Lower leg skin (tissue), 4 donors: ENCODE measurements at regions not wholly inside any gene's neighbourhood (a gene's known extent, or its start where the extent isn't known, plus 50 kb on each side); places are given as distances from the start of the nearest gene placed in this dataset.

Experiments used
- DNase-seq, 2 donors: peaks; one replicate each; pipeline ENCODE4 v3.0.0-alpha.2; 2019; ENCODE audit warnings: low spot score in 2 of 2
- H3K4me3 ChIP-seq: fragments of 200-600 bp; sonication (generic); 2 replicates; pipeline ENCODE4 v1.5.1; 2017; ENCODE audit warnings: mild to moderate bottlenecking, low read depth; ENCODE audit not compliant: poor library complexity, severe bottlenecking
- POLR2A ChIP-seq, 2 donors: fragments of 450-650 bp; IDR thresholded peaks; one replicate each; pipeline ENCODE4 v1.6.1; 2016 to 2017; ENCODE audit warnings: antibody characterized with exemption in 2 of 2, mild to moderate bottlenecking in 1 of 2, moderate library complexity in 1 of 2
- WGBS, 2 donors: methylation state at CpG; one replicate each; pipeline ENCODE4 v1.1.5; 2018; 5-methylcytosine and 5-hydroxymethylcytosine counted together
- intact Hi-C: fragments of 100-400 bp; cut with DNase I; formaldehyde crosslinking; loops from one replicate; pipeline ENCODE4 v1.15.0; 2023; ENCODE audit warnings: low total_unique reads
- TF ChIP-seq, protein P1 (sequence below), 3 donors: fragments of 450-650 bp; IDR thresholded peaks; one replicate each; pipeline ENCODE4 v1.5.1; 2016; ENCODE audit warnings: antibody characterized with exemption in 3 of 3, mild to moderate bottlenecking in 3 of 3, moderate library complexity in 2 of 3

DNA sequence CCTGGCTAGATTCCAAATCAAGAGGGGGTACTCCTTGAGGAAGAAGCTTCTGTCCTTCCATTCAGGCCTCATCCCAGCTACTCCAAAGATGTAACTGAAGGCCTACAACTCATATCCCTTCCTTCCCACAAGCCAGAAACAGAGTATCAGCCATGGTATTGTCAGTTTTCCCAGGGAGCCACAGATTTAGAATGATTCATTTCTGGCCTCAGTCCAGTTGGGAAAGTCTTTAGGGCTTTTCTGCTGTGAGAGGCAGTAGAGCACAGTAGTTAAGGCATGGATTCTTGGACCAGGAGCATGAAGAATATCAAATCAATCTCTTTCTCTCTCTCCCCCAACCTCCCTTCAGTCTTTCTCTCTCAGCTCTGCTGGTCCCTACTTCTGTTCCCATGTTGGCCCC, 505.0 kb downstream of the BCOR start:
- TF ChIP-seq, protein P1, sequence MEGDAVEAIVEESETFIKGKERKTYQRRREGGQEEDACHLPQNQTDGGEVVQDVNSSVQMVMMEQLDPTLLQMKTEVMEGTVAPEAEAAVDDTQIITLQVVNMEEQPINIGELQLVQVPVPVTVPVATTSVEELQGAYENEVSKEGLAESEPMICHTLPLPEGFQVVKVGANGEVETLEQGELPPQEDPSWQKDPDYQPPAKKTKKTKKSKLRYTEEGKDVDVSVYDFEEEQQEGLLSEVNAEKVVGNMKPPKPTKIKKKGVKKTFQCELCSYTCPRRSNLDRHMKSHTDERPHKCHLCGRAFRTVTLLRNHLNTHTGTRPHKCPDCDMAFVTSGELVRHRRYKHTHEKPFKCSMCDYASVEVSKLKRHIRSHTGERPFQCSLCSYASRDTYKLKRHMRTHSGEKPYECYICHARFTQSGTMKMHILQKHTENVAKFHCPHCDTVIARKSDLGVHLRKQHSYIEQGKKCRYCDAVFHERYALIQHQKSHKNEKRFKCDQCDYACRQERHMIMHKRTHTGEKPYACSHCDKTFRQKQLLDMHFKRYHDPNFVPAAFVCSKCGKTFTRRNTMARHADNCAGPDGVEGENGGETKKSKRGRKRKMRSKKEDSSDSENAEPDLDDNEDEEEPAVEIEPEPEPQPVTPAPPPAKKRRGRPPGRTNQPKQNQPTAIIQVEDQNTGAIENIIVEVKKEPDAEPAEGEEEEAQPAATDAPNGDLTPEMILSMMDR (IDR thresholded peaks at IDR 0.05) = no peak
- no peak for TF ChIP-seq POLR2A (IDR thresholded peaks at IDR 0.05)
- intact Hi-C loops = no loop called here
- no peak overlapping the region for H3K4me3 ChIP-seq
- DNase-seq = no peak

DNA sequence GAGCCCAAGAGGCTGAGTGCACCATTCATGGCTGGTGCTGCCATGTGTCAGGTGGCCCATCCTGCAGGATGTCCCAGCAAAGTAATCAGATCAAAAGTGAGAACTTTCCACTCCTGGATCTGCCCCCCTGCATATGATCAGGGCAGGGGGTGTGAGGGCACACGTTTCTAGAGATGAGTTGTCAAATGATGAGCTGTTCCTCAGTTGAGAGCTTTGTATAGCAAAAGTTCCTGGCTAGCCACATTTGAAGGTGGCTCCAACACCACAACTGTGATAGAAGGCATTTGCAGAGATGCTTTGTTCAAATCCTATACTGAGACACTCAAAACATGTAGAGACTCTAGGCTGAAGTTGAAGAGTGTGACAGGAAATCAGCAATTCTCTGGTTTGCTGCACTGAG, 501.8 kb downstream of the BCOR start:
- DNase-seq = peak in 1 of 2 donors; percentile 8
- intact Hi-C loops = no loop called here
- WGBS, 2 donors = 33 to 75% methylated on average over 1 of the region's 1 CpG
- no peak for TF ChIP-seq POLR2A (IDR thresholded peaks at IDR 0.05)
- TF ChIP-seq, protein P1 (IDR thresholded peaks at IDR 0.05) = no peak
- no peak overlapping the region for H3K4me3 ChIP-seq

DNA sequence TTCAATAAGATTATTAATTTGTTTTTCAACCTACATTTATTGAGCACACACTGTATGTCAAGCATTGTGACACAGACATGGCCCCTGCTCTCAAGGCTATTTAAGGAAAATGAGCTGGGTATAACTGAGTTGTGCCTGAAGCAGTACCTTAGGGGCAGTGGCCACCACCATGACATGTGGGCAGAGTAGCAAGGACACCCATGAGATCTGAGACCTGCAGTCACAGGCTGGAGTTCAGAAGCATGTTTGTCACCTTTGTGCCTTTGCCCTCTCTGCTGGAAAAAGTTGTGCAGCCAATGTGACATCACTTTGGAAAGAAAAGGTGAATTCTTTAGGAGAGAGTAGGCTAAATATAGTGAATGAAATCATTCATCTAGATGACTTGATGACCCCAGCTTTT, 501.3 kb downstream of the BCOR start:
- no peak overlapping the region for H3K4me3 ChIP-seq
- intact Hi-C loops = no loop called here
- TF ChIP-seq POLR2A (IDR thresholded peaks at IDR 0.05) = no peak
- TF ChIP-seq, protein P1 (IDR thresholded peaks at IDR 0.05) = no peak
- peak in 1 of 2 donors; percentile 23 for DNase-seq

DNA sequence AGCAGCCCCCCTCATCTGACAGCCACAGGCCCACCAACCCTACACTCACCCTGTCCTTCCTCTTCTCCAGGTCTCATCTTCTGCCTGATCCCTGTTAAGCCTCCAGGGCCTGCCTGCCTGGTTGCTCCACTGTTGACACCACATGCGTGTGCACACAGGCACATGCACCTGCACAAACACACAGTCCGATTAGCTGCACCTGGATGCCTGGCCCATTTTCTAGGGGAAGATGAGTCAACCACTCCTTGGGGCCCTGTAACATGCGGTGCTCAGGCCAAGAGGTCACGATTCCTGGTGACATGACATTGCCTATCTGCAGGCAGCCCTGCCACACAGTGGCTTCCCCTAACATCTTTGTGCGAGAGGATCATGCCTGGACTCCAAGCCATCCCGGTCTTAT, 498.4 kb downstream of the BCOR start:
- no peak overlapping the region for H3K4me3 ChIP-seq
- intact Hi-C loops = no loop called here
- no peak for TF ChIP-seq POLR2A (IDR thresholded peaks at IDR 0.05)
- TF ChIP-seq, protein P1 (IDR thresholded peaks at IDR 0.05) = no peak
- DNase-seq = no peak
- 64 to 71% methylated on average over 5 to 6 of the region's 6 CpGs for WGBS, 2 donors

DNA sequence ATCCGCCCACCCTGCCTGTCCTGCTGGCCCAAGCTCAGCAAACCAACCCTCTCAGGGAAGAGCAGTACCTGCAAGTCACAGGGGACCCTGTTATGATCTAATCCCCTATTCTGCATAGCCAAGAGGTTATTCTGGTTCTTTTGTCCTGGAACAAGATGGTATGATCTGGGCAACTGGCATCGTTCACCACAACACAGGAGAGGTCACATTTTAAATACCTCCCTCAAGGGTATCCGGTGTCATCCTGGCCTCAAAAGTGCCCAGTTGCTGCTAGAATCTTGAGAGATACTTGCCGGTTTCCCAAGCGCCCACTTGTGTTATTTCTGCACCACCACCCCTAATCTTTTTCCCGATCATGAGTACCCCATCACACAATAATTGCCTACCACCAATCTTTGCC, 497.5 kb downstream of the BCOR start:
- WGBS, 2 donors = 71 to 91% methylated on average over 5 to 6 of the region's 6 CpGs
- TF ChIP-seq, protein P1 (IDR thresholded peaks at IDR 0.05) = no peak
- TF ChIP-seq POLR2A (IDR thresholded peaks at IDR 0.05) = no peak
- no peak overlapping the region for H3K4me3 ChIP-seq
- no peak for DNase-seq
- intact Hi-C loops = no loop called here
